Activated CD8-positive, alpha-beta memory T cell treated with anti-CD3 and anti-CD28 coated beads, Interleukin-2, amount 50 U/mL, for 4 hours (primary cell): ENCODE measurements at regions not wholly inside any gene's neighbourhood (a gene's known extent, or its start where the extent isn't known, plus 50 kb on each side); places are given as distances from the start of the nearest gene placed in this dataset.
"Not testable (repeated sequence)": the region's sequence is repeated elsewhere in the genome, so short reads cannot be mapped to it uniquely, and the experiment has no call there.

Experiments used
- DNase-seq: peaks from one replicate; pipeline ENCODE4 v3.0.0-alpha.2; 2020

GRCh38 chrX:40853004-40853815, 117.9 kb upstream of the MED14 start:
- no peak for DNase-seq

- no peak for DNase-seq
Observed at GRCh38 chrX:40853816-40854123, 118.4 kb upstream of the MED14 start.

- no peak for DNase-seq
Observed at GRCh38 chrX:40854242-40854641, 118.9 kb upstream of the MED14 start.

- no peak for DNase-seq
Observed at GRCh38 chrX:40855411-40855810, 120.1 kb upstream of the MED14 start.

GRCh38 chrX:40855932-40856515, 120.7 kb upstream of the MED14 start:
- DNase-seq, result no peak

- DNase-seq, result not testable (repeated sequence)
Observed at GRCh38 chrX:40861952-40862554, 126.7 kb upstream of the MED14 start.

GRCh38 chrX:40863260-40863659, 127.9 kb upstream of the MED14 start:
- DNase-seq, result not testable (repeated sequence)

- no peak for DNase-seq
Observed at GRCh38 chrX:40863671-40864070, 128.3 kb upstream of the MED14 start.

- DNase-seq, result no peak
Observed at GRCh38 chrX:40864972-40865371, 129.6 kb upstream of the MED14 start.

- no peak for DNase-seq
Observed at GRCh38 chrX:40866893-40867292, 131.6 kb upstream of the MED14 start.

GRCh38 chrX:40867352-40867751, 132.0 kb upstream of the MED14 start:
- DNase-seq, result no peak

GRCh38 chrX:40868868-40869267, 133.5 kb upstream of the MED14 start:
- no peak for DNase-seq

GRCh38 chrX:40870982-40871381, 135.6 kb upstream of the MED14 start:
- DNase-seq, result not testable (repeated sequence)

GRCh38 chrX:40871385-40872082, 136.2 kb upstream of the MED14 start:
- DNase-seq, result no peak

GRCh38 chrX:40872351-40872750, 137.0 kb upstream of the MED14 start:
- no peak for DNase-seq

GRCh38 chrX:40875476-40875875, 140.1 kb upstream of the MED14 start:
- DNase-seq, result no peak

- DNase-seq, result no peak
Observed at GRCh38 chrX:40877887-40878286, 142.5 kb upstream of the MED14 start.

- DNase-seq, result no peak
Observed at GRCh38 chrX:40878766-40879165, 143.4 kb upstream of the MED14 start.

GRCh38 chrX:40879172-40879571, 143.8 kb upstream of the MED14 start:
- DNase-seq, result not testable (repeated sequence)

- DNase-seq, result no peak
Observed at GRCh38 chrX:40880712-40881111, 145.4 kb upstream of the MED14 start.

- no peak for DNase-seq
Observed at GRCh38 chrX:40883021-40883619, 147.8 kb upstream of the MED14 start.

- no peak for DNase-seq
Observed at GRCh38 chrX:40885989-40886388, 150.6 kb upstream of the MED14 start.

- no peak for DNase-seq
Observed at GRCh38 chrX:40887476-40887875, 152.1 kb upstream of the MED14 start.
